BJ (cell line): ENCODE measurements at regions not wholly inside any gene's neighbourhood (a gene's known extent, or its start where the extent isn't known, plus 50 kb on each side); places are given as distances from the start of the nearest gene placed in this dataset.

Source experiments
- CTCF ChIA-PET: fragments of 350-600 bp; formaldehyde crosslinking; extraction: SDS; loops from one replicate; lab custom pipeline; 2021; ENCODE audit warnings: antibody characterized with exemption, inconsistent platforms; lab: Yijun Ruan, JAX
- POLR2A ChIA-PET: fragments of 300-600 bp; sonication (Branson Sonifier 250); formaldehyde crosslinking; extraction: SDS; loops from one replicate; lab custom pipeline; 2021; ENCODE audit warnings: antibody characterized with exemption; lab: Charles Lee
- DNase-seq: peaks from one replicate; pipeline ENCODE4 v3.0.0-alpha.2; 2011; ENCODE audit warnings: low read depth
- H3K27me3 ChIP-seq: 2 replicates; pipeline ENCODE4 v1.6.0; 2011; ENCODE audit warnings: low read length; ENCODE audit not compliant: control insufficient read depth, insufficient read depth
- H3K36me3 ChIP-seq: 2 replicates; pipeline ENCODE4 v1.5.1; 2011; ENCODE audit warnings: low read length; ENCODE audit not compliant: control insufficient read depth, insufficient read depth
- H3K4me3 ChIP-seq: 2 replicates; pipeline ENCODE4 v1.5.1; 2011; ENCODE audit warnings: low read depth, mild to moderate bottlenecking, control low read depth, low read length
- TF ChIP-seq, protein P1 (sequence below): IDR thresholded peaks from 2 replicates; pipeline ENCODE4 v1.5.1; 2011; ENCODE audit warnings: low read depth, mild to moderate bottlenecking, control low read depth, inconsistent platforms, low read length, moderate library complexity; ENCODE audit not compliant: insufficient read depth

DNA sequence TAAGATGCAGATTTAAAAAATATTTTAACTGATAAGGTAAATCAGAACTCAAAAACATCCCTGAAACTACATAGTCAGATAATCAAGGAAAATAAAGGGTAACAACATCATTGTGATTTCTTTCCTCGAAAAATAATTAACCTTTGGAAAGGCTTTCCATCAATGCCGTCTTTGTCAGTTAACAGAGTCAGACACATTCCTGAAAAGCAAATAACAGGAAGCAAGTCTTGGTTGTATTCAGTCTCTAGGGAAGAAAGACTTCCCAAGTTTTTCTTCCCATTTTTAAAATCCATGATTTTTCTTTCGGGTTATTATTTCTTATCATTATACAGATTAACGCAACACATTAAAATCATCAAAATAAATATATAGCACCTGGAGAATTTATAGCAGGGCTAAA is 256.4 kb upstream of the CDH6 start:
- DNase-seq = no peak
- ChIA-PET POLR2A (no interaction called here), CTCF (no interaction called here)
- Histone ChIP-seq H3K36me3 (no peaks in the 10 kb centered on the region), H3K4me3 (no peak overlapping the region), H3K27me3 (no peaks in the 10 kb centered on the region)
- TF ChIP-seq, protein P1, sequence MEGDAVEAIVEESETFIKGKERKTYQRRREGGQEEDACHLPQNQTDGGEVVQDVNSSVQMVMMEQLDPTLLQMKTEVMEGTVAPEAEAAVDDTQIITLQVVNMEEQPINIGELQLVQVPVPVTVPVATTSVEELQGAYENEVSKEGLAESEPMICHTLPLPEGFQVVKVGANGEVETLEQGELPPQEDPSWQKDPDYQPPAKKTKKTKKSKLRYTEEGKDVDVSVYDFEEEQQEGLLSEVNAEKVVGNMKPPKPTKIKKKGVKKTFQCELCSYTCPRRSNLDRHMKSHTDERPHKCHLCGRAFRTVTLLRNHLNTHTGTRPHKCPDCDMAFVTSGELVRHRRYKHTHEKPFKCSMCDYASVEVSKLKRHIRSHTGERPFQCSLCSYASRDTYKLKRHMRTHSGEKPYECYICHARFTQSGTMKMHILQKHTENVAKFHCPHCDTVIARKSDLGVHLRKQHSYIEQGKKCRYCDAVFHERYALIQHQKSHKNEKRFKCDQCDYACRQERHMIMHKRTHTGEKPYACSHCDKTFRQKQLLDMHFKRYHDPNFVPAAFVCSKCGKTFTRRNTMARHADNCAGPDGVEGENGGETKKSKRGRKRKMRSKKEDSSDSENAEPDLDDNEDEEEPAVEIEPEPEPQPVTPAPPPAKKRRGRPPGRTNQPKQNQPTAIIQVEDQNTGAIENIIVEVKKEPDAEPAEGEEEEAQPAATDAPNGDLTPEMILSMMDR = no peak

DNA sequence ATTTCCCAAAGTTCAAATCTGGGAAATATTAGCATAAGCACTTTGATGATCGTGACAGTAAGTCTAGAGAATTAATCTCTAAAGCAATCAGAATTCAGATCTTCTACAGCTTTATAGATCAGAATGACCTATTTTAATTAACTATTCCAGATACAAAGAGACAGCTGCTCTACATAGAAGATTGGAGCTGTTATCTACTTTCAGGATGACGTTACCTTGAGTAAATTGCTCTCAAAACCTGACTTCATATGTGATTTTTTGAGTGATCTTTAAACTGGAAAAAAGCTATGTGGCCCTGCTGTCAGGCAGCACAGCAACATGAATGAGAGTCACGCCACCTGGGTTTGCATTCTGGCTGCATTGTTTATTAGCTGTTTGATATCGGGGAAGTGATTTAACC is 259.9 kb upstream of the CDH6 start:
- H3K4me3 ChIP-seq = no peak overlapping the region
- no peak for DNase-seq
- TF ChIP-seq, protein P1 = no peak
- CTCF ChIA-PET = no interaction called here
- POLR2A ChIA-PET = no interaction called here
- no peaks in the 10 kb centered on the region for H3K36me3 ChIP-seq
- H3K27me3 ChIP-seq = no peaks in the 10 kb centered on the region

- POLR2A ChIA-PET = no interaction called here
- H3K4me3 ChIP-seq = no peak overlapping the region
- CTCF ChIA-PET = no interaction called here
- H3K27me3 ChIP-seq = no peaks in the 10 kb centered on the region
- H3K36me3 ChIP-seq = no peaks in the 10 kb centered on the region
- TF ChIP-seq, protein P1 = no peak
- DNase-seq = no peak
Observed at GRCh38 chr5:30932273-30933017, 261.0 kb upstream of the CDH6 start.

GRCh38 chr5:30930736-30931135 is 262.8 kb upstream of the CDH6 start:
- DNase-seq = no peak
- TF ChIP-seq, protein P1 = no peak
- ChIA-PET CTCF (interaction anchor here (0.7 to 1.0 kb wide), 2 partner anchors 19 to 257 kb away, joined by 3 read pairs; no protein-coding TSS in a partner anchor), POLR2A (no interaction called here)
- Histone ChIP-seq H3K27me3 (no peaks in the 10 kb centered on the region), H3K36me3 (no peaks in the 10 kb centered on the region), H3K4me3 (no peak overlapping the region)

DNA sequence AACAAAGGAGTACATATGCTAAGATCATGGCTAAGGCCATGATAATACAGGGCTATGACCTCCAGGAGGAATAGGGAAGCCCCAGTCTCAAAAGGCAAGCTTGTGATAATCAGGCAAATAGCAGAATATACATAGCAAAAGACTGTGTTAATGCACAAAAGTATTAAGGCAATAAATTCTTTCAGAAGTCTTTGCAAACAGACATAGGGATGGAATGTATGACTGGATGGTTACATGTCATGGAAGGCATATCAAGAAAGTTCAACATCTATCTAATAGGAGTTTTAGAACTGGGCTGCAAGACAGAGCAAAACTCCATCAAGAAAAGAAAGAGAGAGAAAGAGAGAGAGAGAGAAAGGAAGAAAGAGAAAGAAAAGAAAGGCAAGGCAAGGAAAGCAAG is 264.5 kb upstream of the CDH6 start:
- no peak for DNase-seq

More for the DNA sequence above, 264.5 kb upstream of the CDH6 start:
- no peaks in the 10 kb centered on the region for H3K27me3 ChIP-seq
- TF ChIP-seq, protein P1 = no peak
- H3K36me3 ChIP-seq = no peaks in the 10 kb centered on the region
- ChIA-PET CTCF (no interaction called here), POLR2A (no interaction called here)
- H3K4me3 ChIP-seq = no peak overlapping the region
